Lower lobe of right lung (tissue), 2 donors: ENCODE measurements at regions not wholly inside any gene's neighbourhood (a gene's known extent, or its start where the extent isn't known, plus 50 kb on each side); places are given as distances from the start of the nearest gene placed in this dataset.

Experiments
- ATAC-seq, 2 donors: fragments of 200-7000 bp; cut with Tn5 transposase; one replicate each; pipeline ENCODE4 v1.9.1; 2020 to 2022; ENCODE audit warnings: mild to moderate bottlenecking in 2 of 2, moderate library complexity in 2 of 2
- DNase-seq: peaks from one replicate; pipeline ENCODE4 v3.0.0-alpha.2; 2020
- H3K27ac ChIP-seq: fragments of 200-600 bp; one replicate; pipeline ENCODE4 v1.8.0; 2022
- H3K27me3 ChIP-seq: fragments of 200-600 bp; one replicate; pipeline ENCODE4 v1.8.0; 2022; ENCODE audit warnings: low read depth
- H3K36me3 ChIP-seq: fragments of 200-600 bp; one replicate; pipeline ENCODE4 v1.8.0; 2022; ENCODE audit warnings: mild to moderate bottlenecking
- H3K4me1 ChIP-seq: fragments of 200-600 bp; one replicate; pipeline ENCODE4 v1.8.0; 2022
- H3K4me3 ChIP-seq: fragments of 200-600 bp; one replicate; pipeline ENCODE4 v1.8.0; 2022; ENCODE audit warnings: mild to moderate bottlenecking
- H3K9me3 ChIP-seq: fragments of 200-600 bp; one replicate; pipeline ENCODE4 v1.8.0; 2022
- CTCF ChIP-seq: fragments of 200-600 bp; IDR thresholded peaks from one replicate; pipeline ENCODE4 v1.8.0; 2022; ENCODE audit warnings: antibody characterized with exemption, mild to moderate bottlenecking
- intact Hi-C: fragments of 100-400 bp; cut with DNase I; formaldehyde crosslinking; loops from one replicate; pipeline ENCODE4 v1.11.0; 2022
- donor health status: DM: no; HTN: yes; CAD: no; lungs with severe emphysema.

GRCh38 chr9:80707120-80707519 is 982.2 kb downstream of the TLE1 start:
- no peaks in the 10 kb centered on the region for H3K36me3 ChIP-seq
- no peaks in the 10 kb centered on the region for H3K4me1 ChIP-seq
- no peaks in the 10 kb centered on the region for H3K9me3 ChIP-seq
- no peaks in the 10 kb centered on the region for H3K27me3 ChIP-seq
- intact Hi-C loops: no loop called here
- DNase-seq: no peak
- TF ChIP-seq CTCF: no peak
- ATAC-seq: no peak
- no peak overlapping the region for H3K4me3 ChIP-seq
- no peak overlapping the region for H3K27ac ChIP-seq

GRCh38 chr9:80701061-80701460 is 988.3 kb downstream of the TLE1 start:
- intact Hi-C loops: no loop called here
- no peak for ATAC-seq

GRCh38 chr9:80699511-80699998 is 989.8 kb downstream of the TLE1 start:
- Histone ChIP-seq H3K4me3 (no peak overlapping the region), H3K9me3 (no peaks in the 10 kb centered on the region), H3K4me1 (no peaks in the 10 kb centered on the region), H3K27ac (no peak overlapping the region), H3K27me3 (no peaks in the 10 kb centered on the region), H3K36me3 (no peaks in the 10 kb centered on the region)
- DNase-seq (no peak), ATAC-seq (peak in 1 of 2 donors; percentile 11)
- intact Hi-C loops: no loop called here
- TF ChIP-seq CTCF: no peak

More at GRCh38 chr9:80701061-80701460, 988.3 kb downstream of the TLE1 start:
- DNase-seq: no peak
- no peaks in the 10 kb centered on the region for H3K36me3 ChIP-seq
- H3K4me3 ChIP-seq: no peak overlapping the region
- TF ChIP-seq CTCF: no peak
- H3K27me3 ChIP-seq: no peaks in the 10 kb centered on the region
- H3K27ac ChIP-seq: no peak overlapping the region
- no peaks in the 10 kb centered on the region for H3K9me3 ChIP-seq
- no peaks in the 10 kb centered on the region for H3K4me1 ChIP-seq

GRCh38 chr9:80698725-80699410 is 990.5 kb downstream of the TLE1 start:
- no peak overlapping the region for H3K4me3 ChIP-seq
- ATAC-seq (no peak), DNase-seq (no peak)
- no peaks in the 10 kb centered on the region for H3K4me1 ChIP-seq
- no peaks in the 10 kb centered on the region for H3K27me3 ChIP-seq
- no peaks in the 10 kb centered on the region for H3K36me3 ChIP-seq
- no peaks in the 10 kb centered on the region for H3K9me3 ChIP-seq
- H3K27ac ChIP-seq: no peak overlapping the region
- intact Hi-C loops: no loop called here
- TF ChIP-seq CTCF: no peak

- H3K27ac ChIP-seq: no peak overlapping the region
- TF ChIP-seq CTCF: no peak
- H3K27me3 ChIP-seq: no peaks in the 10 kb centered on the region
- no peaks in the 10 kb centered on the region for H3K4me1 ChIP-seq
- intact Hi-C loops: no loop called here
- no peaks in the 10 kb centered on the region for H3K36me3 ChIP-seq
- H3K9me3 ChIP-seq: no peaks in the 10 kb centered on the region
- ATAC-seq (no peak), DNase-seq (no peak)
- no peak overlapping the region for H3K4me3 ChIP-seq
Measured at GRCh38 chr9:80692751-80693150, 996.6 kb downstream of the TLE1 start.
